ENCODE measurements at regions not wholly inside any gene's neighbourhood (a gene's known extent, or its start where the extent isn't known, plus 50 kb on each side); places are given as distances from the start of the nearest gene placed in this dataset.

DNA sequence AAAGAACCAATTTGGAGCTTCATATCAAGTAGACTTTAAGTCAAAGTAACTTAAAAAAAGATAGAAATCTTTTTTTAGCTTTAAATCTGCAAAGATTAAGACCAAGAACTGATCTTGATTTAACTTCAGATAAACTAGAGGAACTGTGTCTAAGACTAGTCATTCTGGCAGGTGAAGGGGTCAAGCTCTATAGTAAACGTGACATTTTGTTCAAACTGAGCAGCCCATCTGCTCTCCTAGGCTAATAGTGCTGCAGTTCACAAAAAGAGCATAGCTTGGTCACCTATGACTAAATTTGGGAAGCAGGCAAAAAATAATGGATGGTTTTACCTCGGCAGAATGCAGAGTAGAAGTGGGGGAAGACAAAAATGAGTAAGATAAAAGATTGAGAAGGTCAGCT lies 168.8 kb upstream of the ALCAM start:
- DNase-seq = no peak

GRCh38 chr3:105199217-105199616 lies 167.5 kb upstream of the ALCAM start:
- DNase-seq = no peak

- no peak for DNase-seq
These were observed 156.6 kb upstream of the ALCAM start for GRCh38 chr3:105210141-105210540.

- no peak for DNase-seq
These were observed 152.1 kb upstream of the ALCAM start for GRCh38 chr3:105214590-105214989.

GRCh38 chr3:105222568-105223093 lies 144.1 kb upstream of the ALCAM start:
- no peak for DNase-seq

- no peak for DNase-seq
These were observed 142.9 kb upstream of the ALCAM start for GRCh38 chr3:105223815-105224214.

DNA sequence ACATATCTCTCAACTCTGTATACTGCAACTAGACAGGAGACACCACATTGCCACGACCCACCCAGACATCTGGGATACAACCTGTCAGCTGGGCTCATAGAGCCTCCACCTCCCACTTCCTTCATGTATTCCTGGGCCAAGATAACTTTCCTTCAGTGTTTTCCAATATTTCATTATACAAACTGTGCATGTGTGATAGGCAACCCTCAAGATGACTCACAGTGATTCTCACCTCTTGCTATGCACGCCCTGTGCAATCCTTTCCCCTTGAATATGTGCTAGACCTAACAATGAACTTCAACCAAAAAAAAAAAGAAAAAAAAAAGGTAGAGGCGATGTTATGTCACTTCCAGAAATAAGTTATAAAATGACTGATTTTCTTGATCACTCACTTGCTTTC lies 138.0 kb upstream of the ALCAM start:
- DNase-seq = no peak

GRCh38 chr3:105232553-105232952 lies 134.2 kb upstream of the ALCAM start:
- no peak for DNase-seq

- DNase-seq = no peak
These were observed 133.7 kb upstream of the ALCAM start for GRCh38 chr3:105233010-105233409.

GRCh38 chr3:105235221-105235620 lies 131.5 kb upstream of the ALCAM start:
- DNase-seq = peak; percentile 34

DNA sequence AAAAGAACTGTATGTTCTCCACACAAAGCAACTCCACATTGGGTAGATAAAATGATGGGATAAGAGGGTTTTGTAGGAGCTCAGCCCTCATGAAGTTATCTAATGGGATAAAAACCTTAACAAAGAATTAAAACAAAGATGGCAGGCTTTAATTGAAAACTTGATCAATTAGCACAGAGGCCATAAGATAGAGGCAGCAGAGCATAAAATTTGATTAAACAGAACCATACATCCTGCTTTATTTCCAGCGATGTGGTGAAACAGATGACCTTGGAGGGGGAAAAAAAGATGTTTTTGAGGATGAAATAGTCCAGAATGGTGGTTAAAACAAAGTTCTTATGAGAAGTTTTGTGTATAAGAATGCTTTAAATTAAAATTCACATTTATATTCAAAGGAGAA lies 130.9 kb upstream of the ALCAM start:
- DNase-seq = no peak

GRCh38 chr3:105238367-105238766 lies 128.3 kb upstream of the ALCAM start:
- DNase-seq = peak; percentile 74

GRCh38 chr3:105243076-105243475 lies 123.6 kb upstream of the ALCAM start:
- DNase-seq = no peak

DNA sequence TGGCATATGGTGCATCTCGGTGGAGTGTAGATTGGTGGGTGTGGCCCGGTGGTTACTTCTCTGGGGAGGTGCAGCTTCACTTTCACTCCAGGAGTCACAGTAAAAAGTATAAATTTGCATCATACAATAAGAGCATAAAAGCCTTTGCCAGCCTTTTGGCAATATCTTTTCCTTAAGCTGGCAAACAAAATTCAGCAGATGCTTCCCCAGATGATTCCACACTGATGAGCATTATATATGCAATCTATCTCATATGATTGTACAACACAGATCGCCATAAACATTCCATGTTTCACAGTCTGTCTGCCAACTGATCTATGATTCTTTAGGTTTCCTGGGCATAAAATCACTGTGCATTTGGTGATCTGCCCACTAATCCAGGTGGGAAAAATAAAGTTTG lies 120.2 kb upstream of the ALCAM start:
- no peak for DNase-seq

- peak; percentile 96 for DNase-seq
These were observed 113.5 kb upstream of the ALCAM start for GRCh38 chr3:105253225-105253624.

GRCh38 chr3:105254154-105254553 lies 112.6 kb upstream of the ALCAM start:
- peak; percentile 40 for DNase-seq

- DNase-seq = no peak
These were observed 111.4 kb upstream of the ALCAM start for GRCh38 chr3:105255350-105255749.

DNA sequence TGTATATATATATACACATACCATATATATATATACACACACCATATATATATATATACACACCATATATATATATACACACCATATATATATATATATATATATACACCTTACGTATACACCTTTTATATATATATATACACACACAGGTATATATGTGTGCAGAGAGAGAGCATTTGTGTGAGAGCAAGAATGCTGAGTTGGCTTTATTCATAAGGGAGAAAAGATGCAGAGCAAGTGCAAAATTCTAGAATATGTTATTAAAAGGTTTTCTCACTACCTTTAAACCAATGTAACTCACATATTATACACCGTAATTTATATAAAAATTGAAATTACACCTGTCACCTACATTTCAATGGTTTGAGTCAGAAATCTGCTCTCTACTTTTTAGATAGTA lies 107.2 kb upstream of the ALCAM start:
- no peak for DNase-seq

DNA sequence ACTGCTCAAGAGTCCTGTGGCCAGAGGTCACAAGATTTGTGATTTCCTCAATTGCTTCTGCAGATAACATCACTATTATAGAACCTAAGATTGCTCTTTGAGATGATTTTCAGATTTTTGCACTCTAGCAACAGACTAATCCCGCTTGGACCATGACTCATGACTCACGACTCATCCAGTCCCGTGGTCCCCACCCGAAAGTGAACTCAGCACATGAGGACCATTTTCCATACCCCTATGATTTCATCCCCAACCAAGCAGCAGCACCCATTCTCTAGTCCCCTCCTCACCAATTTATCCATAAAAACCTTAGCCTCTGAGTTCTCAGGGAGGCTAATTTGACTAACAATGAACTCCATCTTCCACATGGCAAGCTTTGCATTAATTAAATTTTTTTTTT lies 106.3 kb upstream of the ALCAM start:
- no peak for DNase-seq

DNA sequence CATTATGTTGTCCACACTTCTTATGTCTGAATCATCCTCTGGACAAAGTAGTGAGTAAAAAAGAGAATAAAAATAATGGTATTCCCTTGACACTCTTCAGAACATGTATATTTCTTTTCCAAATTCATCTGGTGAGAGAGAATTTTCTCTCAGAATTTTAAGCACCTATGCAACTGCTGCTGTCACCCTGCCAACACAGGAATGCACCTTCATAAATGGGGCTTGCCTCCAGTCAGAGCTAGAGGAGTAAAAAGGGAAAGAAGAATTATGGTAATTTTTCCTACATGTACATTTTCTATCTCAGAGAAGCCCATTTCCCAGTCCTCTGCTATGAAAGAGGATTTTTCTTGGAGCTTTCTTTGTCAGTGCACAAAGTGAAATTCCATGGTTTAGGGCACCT lies 92.2 kb upstream of the ALCAM start:
- no peak for DNase-seq

DNA sequence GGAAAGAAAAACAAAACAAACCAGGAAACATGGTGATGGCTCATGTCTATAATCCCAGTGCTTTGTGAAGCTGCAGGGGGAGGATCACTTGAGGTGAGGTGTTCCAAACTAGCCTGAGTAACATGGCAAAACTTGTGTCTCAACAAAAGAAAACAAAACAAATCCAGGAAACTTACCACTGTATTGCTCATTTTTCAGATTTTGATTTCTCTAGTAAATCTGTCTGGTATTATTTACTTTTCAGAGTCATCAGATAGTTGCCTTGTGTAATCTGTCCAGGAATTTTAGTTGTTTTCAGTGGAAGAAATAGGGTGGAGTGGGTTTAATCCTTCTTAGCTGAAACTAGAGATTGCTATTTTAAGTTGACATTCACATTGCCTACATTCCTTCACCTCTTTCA lies 91.8 kb upstream of the ALCAM start:
- no peak for DNase-seq

DNA sequence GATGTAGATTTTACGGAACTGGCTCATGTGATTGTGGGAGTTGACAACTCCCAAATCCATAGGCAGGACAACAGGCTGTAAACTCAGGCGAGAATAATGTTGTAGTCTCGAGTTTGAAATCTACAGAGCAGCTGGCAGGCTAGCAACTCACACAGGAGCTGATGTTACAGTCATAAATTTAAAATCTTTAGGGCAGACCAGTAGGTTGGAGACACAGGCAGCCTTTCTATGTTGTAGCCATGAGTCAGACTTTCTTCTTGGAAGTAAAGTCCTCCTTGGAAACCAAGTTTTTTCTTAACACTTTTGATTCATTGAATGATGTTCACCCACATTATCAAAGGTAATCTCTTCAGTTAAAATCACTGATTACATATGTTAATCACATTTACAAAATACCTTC lies 89.1 kb upstream of the ALCAM start:
- no peak for DNase-seq

DNA sequence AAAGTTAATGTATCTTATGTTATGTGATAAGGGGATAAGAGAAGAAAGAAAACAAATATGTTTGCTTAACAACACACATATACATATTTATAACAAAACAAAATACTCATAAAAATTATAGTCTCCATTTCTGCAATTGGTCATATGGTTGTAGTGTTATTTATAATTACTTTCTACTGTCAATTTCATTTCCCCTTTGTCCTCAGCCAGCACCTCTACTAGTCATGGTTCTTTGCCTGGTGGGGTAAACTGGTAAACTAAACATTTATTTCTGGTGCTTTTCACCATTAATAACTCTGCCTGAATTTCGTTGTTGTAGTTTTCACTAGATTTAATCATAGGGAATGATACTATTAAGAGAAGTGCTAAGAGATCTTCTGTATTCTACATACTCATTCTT lies 88.0 kb upstream of the ALCAM start:
- DNase-seq = no peak

DNA sequence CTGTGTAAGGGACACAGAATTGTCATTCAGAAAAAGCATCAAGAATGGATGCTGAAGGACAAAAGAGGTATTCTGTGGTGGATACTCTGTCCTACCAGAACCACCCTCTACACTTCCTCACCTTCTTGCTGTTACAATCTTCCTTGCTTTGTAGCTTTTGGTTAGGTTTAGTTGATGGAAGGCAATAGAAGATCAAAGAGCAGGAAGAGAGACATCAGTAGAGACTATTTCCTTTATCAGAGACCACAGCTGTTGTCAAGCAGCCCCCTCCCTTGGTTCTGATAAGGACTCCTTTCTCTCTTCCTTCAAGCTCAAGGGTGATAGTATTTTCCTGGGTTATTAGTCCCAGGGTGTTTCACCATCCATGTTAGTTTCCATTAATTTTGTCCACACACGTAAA lies 84.7 kb upstream of the ALCAM start:
- no peak for DNase-seq

- DNase-seq = no peak
These were observed 81.8 kb upstream of the ALCAM start for GRCh38 chr3:105284876-105285275.

DNA sequence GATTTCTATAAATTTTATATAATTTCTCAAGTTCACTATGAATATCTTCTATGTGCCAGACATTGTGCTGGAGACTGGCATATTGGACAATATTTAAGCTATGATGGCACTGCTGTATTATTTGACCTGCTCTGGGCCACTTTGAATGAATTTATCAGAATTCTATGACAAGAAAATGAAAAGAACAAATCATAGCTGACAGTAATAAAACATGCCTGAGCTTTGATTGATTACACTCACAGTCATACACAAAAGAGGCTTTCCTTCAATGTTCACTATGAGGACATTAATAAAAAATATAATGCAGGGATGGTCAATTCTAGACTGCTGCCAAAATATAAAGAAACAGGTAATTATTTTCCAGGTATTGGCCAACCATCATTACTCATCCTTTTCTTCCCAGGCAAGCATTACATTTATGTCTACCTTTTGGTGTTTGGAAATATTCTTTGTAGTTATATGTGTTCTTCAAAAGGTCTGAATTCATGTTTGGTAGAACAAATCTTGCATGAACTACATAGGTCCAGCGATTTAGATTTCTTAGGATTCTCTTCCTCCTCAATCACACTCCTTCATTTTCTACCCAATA lies 81.0 kb upstream of the ALCAM start:
- DNase-seq = no peak

All from NCI-H146 (cell line).